GM12878 (cell line): ENCODE measurements at regions not wholly inside any gene's neighbourhood (a gene's known extent, or its start where the extent isn't known, plus 50 kb on each side); places are given as distances from the start of the nearest gene placed in this dataset.

Experiments
- CTCF ChIP-seq, 3 experiments: IDR thresholded peaks in 2 of 3; conservative IDR thresholded peaks in 1 of 3; 2 replicates each; pipeline ENCODE4 v1.5.1; 2011; ENCODE audit warnings: low read depth in 3 of 3, low read length in 3 of 3, mild to moderate bottlenecking in 3 of 3, control low read depth in 2 of 3, moderate library complexity in 2 of 3, inconsistent platforms in 1 of 3, mixed read lengths in 1 of 3; ENCODE audit not compliant: control insufficient read depth in 2 of 3, insufficient read depth in 1 of 3; ENCODE audit errors: extremely low read depth in 1 of 3
- DPF2 ChIP-seq: fragments of 450-650 bp; IDR thresholded peaks from 2 replicates; pipeline ENCODE4 v1.6.1; 2017; ENCODE audit warnings: mild to moderate bottlenecking
- ELK1 ChIP-seq: IDR thresholded peaks from 2 replicates; pipeline ENCODE4 v1.6.1; 2012; ENCODE audit warnings: low read depth, low read length, improper control_type of control experiment
- HCFC1 ChIP-seq: fragments of 150-350 bp; IDR thresholded peaks from 2 replicates; pipeline ENCODE4 v1.6.1; 2014; ENCODE audit warnings: low read length
- MEF2A ChIP-seq: IDR thresholded peaks from 2 replicates; pipeline ENCODE4 v1.6.1; 2011; ENCODE audit warnings: low read depth, mild to moderate bottlenecking, low read length, moderate library complexity; ENCODE audit not compliant: insufficient read depth
- MLLT1 ChIP-seq: fragments of 450-650 bp; IDR thresholded peaks from 2 replicates; pipeline ENCODE4 v1.6.1; 2016; ENCODE audit warnings: mild to moderate bottlenecking
- NFYB ChIP-seq: IDR thresholded peaks from 2 replicates; pipeline ENCODE4 v1.6.1; 2011; ENCODE audit warnings: low read depth, mild to moderate bottlenecking, low read length, improper control_type of control experiment, moderate library complexity; ENCODE audit not compliant: insufficient read depth
- PKNOX1 ChIP-seq: fragments of 450-650 bp; IDR thresholded peaks from 2 replicates; pipeline ENCODE4 v1.6.1; 2016; ENCODE audit warnings: mild to moderate bottlenecking
- REST ChIP-seq: IDR thresholded peaks from 2 replicates; pipeline ENCODE4 v1.6.1; 2012; ENCODE audit warnings: mild to moderate bottlenecking, low read depth, low read length
- SPI1 ChIP-seq: IDR thresholded peaks from 2 replicates; pipeline ENCODE4 v1.6.1; 2011; ENCODE audit warnings: low read depth, mild to moderate bottlenecking, low read length, moderate library complexity, borderline replicate concordance; ENCODE audit not compliant: insufficient read depth
- STAT1 ChIP-seq: fragments of 450-650 bp; conservative IDR thresholded peaks from 2 replicates; pipeline ENCODE4 v1.6.1; 2014; ENCODE audit warnings: antibody characterized with exemption, mild to moderate bottlenecking
- TCF12 ChIP-seq: IDR thresholded peaks from 2 replicates; pipeline ENCODE4 v1.6.1; 2011; ENCODE audit warnings: low read depth, mild to moderate bottlenecking, low read length
- ZBED1 ChIP-seq: IDR thresholded peaks from 2 replicates; pipeline ENCODE4 v1.6.1; 2016; ENCODE audit warnings: borderline replicate concordance

- TF ChIP-seq REST, result no peak
- no peak for TF ChIP-seq MLLT1
- TF ChIP-seq NFYB, result no peak
- TF ChIP-seq ELK1, result no peak
- TF ChIP-seq TCF12, result no peak
- no peak for TF ChIP-seq HCFC1
- TF ChIP-seq CTCF (IDR thresholded peaks at IDR 0.05 in 2 of 3, conservative IDR thresholded peaks at IDR 0.05 in 1 of 3; ENCODE audit: control insufficient read depth in 2 of 3, extremely low read depth in 1 of 3, insufficient read depth in 1 of 3, low read depth in 3 of 3, low read length in 3 of 3), result no peak
- no peak for TF ChIP-seq DPF2
- TF ChIP-seq ZBED1, result no peak
- no peak for TF ChIP-seq PKNOX1
- TF ChIP-seq STAT1, result no peak
- no peak for TF ChIP-seq MEF2A
- no peak for TF ChIP-seq SPI1
These were observed 91.3 kb upstream of the GPR45 start for GRCh38 chr2:105150231-105150630.
